ENCODE measurements at regions not wholly inside any gene's neighbourhood (a gene's known extent, or its start where the extent isn't known, plus 50 kb on each side); places are given as distances from the start of the nearest gene placed in this dataset.

GRCh38 chr1:157419845-157420542, 132.3 kb downstream of the FCRL5 start:
- DNase-seq (ENCODE audit: low read depth) = no peak
- no peak overlapping the region for H3K4me3 ChIP-seq (ENCODE audit: low read depth, low read length)
- no peak for TF ChIP-seq CTCF (IDR thresholded peaks at IDR 0.05; ENCODE audit: insufficient read depth, low read length)

- no peak overlapping the region for H3K4me3 ChIP-seq (ENCODE audit: low read depth, low read length)
- no peak for TF ChIP-seq CTCF (IDR thresholded peaks at IDR 0.05; ENCODE audit: insufficient read depth, low read length)
- no peak for DNase-seq (ENCODE audit: low read depth)
Observed at GRCh38 chr1:157418659-157419058, 133.7 kb downstream of the FCRL5 start.

- DNase-seq (ENCODE audit: low read depth) = no peak
- no peak for TF ChIP-seq CTCF (IDR thresholded peaks at IDR 0.05; ENCODE audit: insufficient read depth, low read length)
- H3K4me3 ChIP-seq (ENCODE audit: low read depth, low read length) = no peak overlapping the region
Observed at GRCh38 chr1:157418231-157418630, 134.1 kb downstream of the FCRL5 start.

- no peak overlapping the region for H3K4me3 ChIP-seq (ENCODE audit: low read depth, low read length)
- no peak for DNase-seq (ENCODE audit: low read depth)
- no peak for TF ChIP-seq CTCF (IDR thresholded peaks at IDR 0.05; ENCODE audit: insufficient read depth, low read length)
Observed at GRCh38 chr1:157415661-157416060, 136.7 kb downstream of the FCRL5 start.

GRCh38 chr1:157412308-157412707, 140.0 kb downstream of the FCRL5 start:
- DNase-seq (ENCODE audit: low read depth) = peak; percentile 22
- no peak overlapping the region for H3K4me3 ChIP-seq (ENCODE audit: low read depth, low read length)
- no peak for TF ChIP-seq CTCF (IDR thresholded peaks at IDR 0.05; ENCODE audit: insufficient read depth, low read length)

- TF ChIP-seq CTCF (IDR thresholded peaks at IDR 0.05; ENCODE audit: insufficient read depth, low read length) = no peak
- no peak for DNase-seq (ENCODE audit: low read depth)
- no peak overlapping the region for H3K4me3 ChIP-seq (ENCODE audit: low read depth, low read length)
Observed at GRCh38 chr1:157411769-157412168, 140.5 kb downstream of the FCRL5 start.

- no peak for DNase-seq (ENCODE audit: low read depth)
- no peak for TF ChIP-seq CTCF (IDR thresholded peaks at IDR 0.05; ENCODE audit: insufficient read depth, low read length)
- no peak overlapping the region for H3K4me3 ChIP-seq (ENCODE audit: low read depth, low read length)
Observed at GRCh38 chr1:157411064-157411463, 141.3 kb downstream of the FCRL5 start.

Data from fibroblast of the aortic adventitia (primary cell).